Gastroesophageal sphincter (tissue), 3 donors: ENCODE measurements at regions not wholly inside any gene's neighbourhood (a gene's known extent, or its start where the extent isn't known, plus 50 kb on each side); places are given as distances from the start of the nearest gene placed in this dataset.

Experiments used
- CTCF ChIP-seq, 4 experiments: fragments of 200-600 bp in 2 of 4; fragments of 450-650 bp in 2 of 4; sonication (generic) in 1 of 4; IDR thresholded peaks; one replicate each; pipeline ENCODE4 v1.5.1; 2017 to 2019; ENCODE audit warnings: antibody characterized with exemption in 4 of 4, mild to moderate bottlenecking in 2 of 4, moderate library complexity in 2 of 4
- EP300 ChIP-seq: sonication (generic); formaldehyde crosslinking; IDR thresholded peaks from one replicate; pipeline ENCODE4 v1.6.1; 2017; ENCODE audit warnings: antibody characterized with exemption, mild to moderate bottlenecking
- POLR2A ChIP-seq, 2 donors: fragments of 450-650 bp; IDR thresholded peaks; one replicate each; pipeline ENCODE4 v1.6.1; 2017; ENCODE audit warnings: antibody characterized with exemption in 2 of 2, mild to moderate bottlenecking in 2 of 2, moderate library complexity in 1 of 2
- POLR2AphosphoS5 ChIP-seq: sonication (generic); formaldehyde crosslinking; IDR thresholded peaks from one replicate; pipeline ENCODE4 v1.6.1; 2017; ENCODE audit warnings: antibody characterized with exemption

GRCh38 chr17:72530454-72530853 lies 409.6 kb downstream of the SOX9 start:
- TF ChIP-seq CTCF (IDR thresholded peaks at IDR 0.05) (no peak), POLR2AphosphoS5 (no peak), POLR2A (IDR thresholded peaks at IDR 0.05) (no peak), EP300 (no peak)
